ENCODE measurements at regions not wholly inside any gene's neighbourhood (a gene's known extent, or its start where the extent isn't known, plus 50 kb on each side); places are given as distances from the start of the nearest gene placed in this dataset.

DNA sequence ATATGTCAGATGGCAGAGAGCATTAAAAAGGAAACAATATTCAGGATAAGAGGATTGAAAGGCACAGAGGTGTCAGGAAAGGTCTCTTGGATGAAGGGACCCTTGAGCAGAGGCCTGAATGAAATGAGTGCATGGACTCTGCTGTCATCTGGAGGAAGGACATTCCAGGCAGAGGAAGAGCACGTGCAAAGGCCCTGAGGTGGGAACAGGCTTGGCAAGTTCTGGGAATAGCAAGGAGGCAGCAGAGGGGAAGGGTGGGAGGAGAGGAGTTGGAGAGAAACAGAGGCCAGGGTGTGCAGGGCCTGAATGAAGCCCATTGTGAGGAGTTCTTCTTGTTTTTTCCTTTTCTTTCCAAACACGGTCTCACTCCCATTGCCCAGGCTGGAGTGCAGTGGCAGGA, 59.0 kb upstream of the RUNX3 start (continued):
- TF ChIP-seq MXI1 (conservative IDR thresholded peaks at IDR 0.05; ENCODE audit: poor library complexity, severe bottlenecking) (no peak), RAD21 (conservative IDR thresholded peaks at IDR 0.05) (no peak)

DNA sequence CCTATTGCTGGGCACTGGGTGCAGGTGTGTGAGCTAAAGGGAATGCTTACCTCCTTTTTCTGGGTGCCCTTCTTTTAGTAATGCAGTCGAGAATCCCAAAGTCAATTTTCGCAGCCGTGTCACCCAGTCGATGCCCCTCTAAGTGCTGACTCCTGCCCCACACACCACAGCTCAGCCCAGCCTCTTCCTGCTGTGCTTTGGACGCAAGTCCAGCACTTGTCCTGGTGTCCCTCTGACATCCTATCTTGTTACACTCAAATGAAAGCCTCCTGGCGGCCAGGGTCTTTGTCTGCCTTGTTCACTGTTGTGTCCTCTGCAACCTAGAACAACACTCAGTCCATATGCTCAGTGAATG, 58.5 kb upstream of the RUNX3 start:
- Histone ChIP-seq H3K36me3 (ENCODE audit: insufficient read depth, low read length) (no peaks in the 10 kb centered on the region), H3K9me3 (ENCODE audit: low read length) (no peaks in the 10 kb centered on the region), H3K9ac (ENCODE audit: low read length) (no peak overlapping the region), H4K20me1 (ENCODE audit: insufficient read depth) (no peaks in the 10 kb centered on the region), H2AFZ (ENCODE audit: low read depth, low read length) (no peak overlapping the region), H3K79me2 (replicated peaks; ENCODE audit: insufficient read depth, low read length) (no peaks in the 10 kb centered on the region), H3F3A (ENCODE audit: insufficient read depth, low read length, poor library complexity, severe bottlenecking) (no peaks in the 10 kb centered on the region), H3K27me3 (ENCODE audit: insufficient read depth, low read depth, low read length) (no peaks in the 10 kb centered on the region), H3K9me2 (ENCODE audit: insufficient read depth, low read length) (no peaks in the 10 kb centered on the region), H3K4me3 (ENCODE audit: low read length) (no peak overlapping the region), H3K27ac (ENCODE audit: low read length) (no peak overlapping the region), H3K4me2 (ENCODE audit: low read length) (no peak overlapping the region)
- no peak for TF ChIP-seq RAD21 (conservative IDR thresholded peaks at IDR 0.05)
- TF ChIP-seq MXI1 (conservative IDR thresholded peaks at IDR 0.05; ENCODE audit: poor library complexity, severe bottlenecking), result no peak
- TF ChIP-seq SMC3 (conservative IDR thresholded peaks at IDR 0.05; ENCODE audit: poor library complexity), result no peak
- no peak for TF ChIP-seq EP300 (conservative IDR thresholded peaks at IDR 0.05; ENCODE audit: poor library complexity, severe bottlenecking)
- TF ChIP-seq POLR2AphosphoS5 (IDR thresholded peaks at IDR 0.05), result no peak
- TF ChIP-seq, protein P1, sequence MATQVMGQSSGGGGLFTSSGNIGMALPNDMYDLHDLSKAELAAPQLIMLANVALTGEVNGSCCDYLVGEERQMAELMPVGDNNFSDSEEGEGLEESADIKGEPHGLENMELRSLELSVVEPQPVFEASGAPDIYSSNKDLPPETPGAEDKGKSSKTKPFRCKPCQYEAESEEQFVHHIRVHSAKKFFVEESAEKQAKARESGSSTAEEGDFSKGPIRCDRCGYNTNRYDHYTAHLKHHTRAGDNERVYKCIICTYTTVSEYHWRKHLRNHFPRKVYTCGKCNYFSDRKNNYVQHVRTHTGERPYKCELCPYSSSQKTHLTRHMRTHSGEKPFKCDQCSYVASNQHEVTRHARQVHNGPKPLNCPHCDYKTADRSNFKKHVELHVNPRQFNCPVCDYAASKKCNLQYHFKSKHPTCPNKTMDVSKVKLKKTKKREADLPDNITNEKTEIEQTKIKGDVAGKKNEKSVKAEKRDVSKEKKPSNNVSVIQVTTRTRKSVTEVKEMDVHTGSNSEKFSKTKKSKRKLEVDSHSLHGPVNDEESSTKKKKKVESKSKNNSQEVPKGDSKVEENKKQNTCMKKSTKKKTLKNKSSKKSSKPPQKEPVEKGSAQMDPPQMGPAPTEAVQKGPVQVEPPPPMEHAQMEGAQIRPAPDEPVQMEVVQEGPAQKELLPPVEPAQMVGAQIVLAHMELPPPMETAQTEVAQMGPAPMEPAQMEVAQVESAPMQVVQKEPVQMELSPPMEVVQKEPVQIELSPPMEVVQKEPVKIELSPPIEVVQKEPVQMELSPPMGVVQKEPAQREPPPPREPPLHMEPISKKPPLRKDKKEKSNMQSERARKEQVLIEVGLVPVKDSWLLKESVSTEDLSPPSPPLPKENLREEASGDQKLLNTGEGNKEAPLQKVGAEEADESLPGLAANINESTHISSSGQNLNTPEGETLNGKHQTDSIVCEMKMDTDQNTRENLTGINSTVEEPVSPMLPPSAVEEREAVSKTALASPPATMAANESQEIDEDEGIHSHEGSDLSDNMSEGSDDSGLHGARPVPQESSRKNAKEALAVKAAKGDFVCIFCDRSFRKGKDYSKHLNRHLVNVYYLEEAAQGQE (IDR thresholded peaks at IDR 0.05; ENCODE audit: borderline replicate concordance), result no peak
- TF ChIP-seq TAF1 (IDR thresholded peaks at IDR 0.05; ENCODE audit: low read depth), result no peak
- TF ChIP-seq, protein P2, sequence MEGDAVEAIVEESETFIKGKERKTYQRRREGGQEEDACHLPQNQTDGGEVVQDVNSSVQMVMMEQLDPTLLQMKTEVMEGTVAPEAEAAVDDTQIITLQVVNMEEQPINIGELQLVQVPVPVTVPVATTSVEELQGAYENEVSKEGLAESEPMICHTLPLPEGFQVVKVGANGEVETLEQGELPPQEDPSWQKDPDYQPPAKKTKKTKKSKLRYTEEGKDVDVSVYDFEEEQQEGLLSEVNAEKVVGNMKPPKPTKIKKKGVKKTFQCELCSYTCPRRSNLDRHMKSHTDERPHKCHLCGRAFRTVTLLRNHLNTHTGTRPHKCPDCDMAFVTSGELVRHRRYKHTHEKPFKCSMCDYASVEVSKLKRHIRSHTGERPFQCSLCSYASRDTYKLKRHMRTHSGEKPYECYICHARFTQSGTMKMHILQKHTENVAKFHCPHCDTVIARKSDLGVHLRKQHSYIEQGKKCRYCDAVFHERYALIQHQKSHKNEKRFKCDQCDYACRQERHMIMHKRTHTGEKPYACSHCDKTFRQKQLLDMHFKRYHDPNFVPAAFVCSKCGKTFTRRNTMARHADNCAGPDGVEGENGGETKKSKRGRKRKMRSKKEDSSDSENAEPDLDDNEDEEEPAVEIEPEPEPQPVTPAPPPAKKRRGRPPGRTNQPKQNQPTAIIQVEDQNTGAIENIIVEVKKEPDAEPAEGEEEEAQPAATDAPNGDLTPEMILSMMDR (IDR thresholded peaks at IDR 0.05; ENCODE audit: poor library complexity, severe bottlenecking), result no peak
- TF ChIP-seq EZH2 (IDR thresholded peaks at IDR 0.05; ENCODE audit: borderline replicate concordance, insufficient read depth, low read length, poor library complexity, severe bottlenecking), result no peak

DNA sequence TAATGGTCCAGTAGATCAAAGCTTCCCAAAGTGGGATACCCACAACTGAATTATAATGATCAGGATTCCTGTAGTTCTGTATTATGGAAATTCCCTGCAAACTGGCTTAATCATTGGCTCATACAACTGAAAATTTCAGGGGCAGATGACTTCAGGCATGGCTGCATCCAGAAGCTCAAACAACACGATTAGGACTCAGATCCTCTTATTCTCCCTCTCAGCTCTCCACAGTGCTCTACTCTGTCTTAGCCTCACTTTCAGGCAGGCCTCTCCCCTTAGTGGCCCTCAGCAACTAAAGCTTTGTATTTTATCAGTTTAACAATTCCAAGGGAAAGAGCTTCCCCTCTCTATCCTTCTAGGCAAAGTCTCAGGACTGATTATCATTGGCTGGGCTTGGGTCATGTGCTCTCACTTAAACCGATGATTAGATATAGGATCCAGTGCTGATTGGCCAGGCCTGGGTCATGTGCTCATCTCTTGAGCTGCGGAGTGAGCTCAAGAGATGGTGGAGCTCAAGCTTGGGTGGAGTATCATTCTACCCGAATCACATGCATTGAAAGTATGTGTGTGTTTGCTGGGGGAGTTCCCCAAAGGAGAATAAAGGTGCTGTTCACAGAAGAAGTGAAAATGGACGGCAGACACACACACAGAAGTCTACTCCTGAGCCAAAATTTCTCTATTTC, 57.9 kb upstream of the RUNX3 start:
- H3K9me2 ChIP-seq (ENCODE audit: insufficient read depth, low read length), result no peaks in the 10 kb centered on the region
- no peaks in the 10 kb centered on the region for H3K36me3 ChIP-seq (ENCODE audit: insufficient read depth, low read length)
- no peak overlapping the region for H3K4me2 ChIP-seq (ENCODE audit: low read length)
- no peaks in the 10 kb centered on the region for H4K20me1 ChIP-seq (ENCODE audit: insufficient read depth)
- no peak overlapping the region for H2AFZ ChIP-seq (ENCODE audit: low read depth, low read length)
- H3K9ac ChIP-seq (ENCODE audit: low read length), result no peak overlapping the region
- H3K79me2 ChIP-seq (replicated peaks; ENCODE audit: insufficient read depth, low read length), result no peaks in the 10 kb centered on the region
- H3K27ac ChIP-seq (ENCODE audit: low read length), result no peak overlapping the region
- H3K9me3 ChIP-seq (ENCODE audit: low read length), result no peaks in the 10 kb centered on the region
- no peak overlapping the region for H3K4me3 ChIP-seq (ENCODE audit: low read length)
- H3F3A ChIP-seq (ENCODE audit: insufficient read depth, low read length, poor library complexity, severe bottlenecking), result no peaks in the 10 kb centered on the region
- TF ChIP-seq POLR2AphosphoS5 (IDR thresholded peaks at IDR 0.05), result no peak
- TF ChIP-seq EP300 (conservative IDR thresholded peaks at IDR 0.05; ENCODE audit: poor library complexity, severe bottlenecking), result no peak
- TF ChIP-seq EZH2 (IDR thresholded peaks at IDR 0.05; ENCODE audit: borderline replicate concordance, insufficient read depth, low read length, poor library complexity, severe bottlenecking), result no peak
- TF ChIP-seq MXI1 (conservative IDR thresholded peaks at IDR 0.05; ENCODE audit: poor library complexity, severe bottlenecking), result no peak
- TF ChIP-seq, protein P2 (IDR thresholded peaks at IDR 0.05; ENCODE audit: poor library complexity, severe bottlenecking), result no peak
- TF ChIP-seq, protein P1 (IDR thresholded peaks at IDR 0.05; ENCODE audit: borderline replicate concordance), result no peak
- TF ChIP-seq TAF1 (IDR thresholded peaks at IDR 0.05; ENCODE audit: low read depth), result no peak
- no peak for TF ChIP-seq RAD21 (conservative IDR thresholded peaks at IDR 0.05)
- TF ChIP-seq SMC3 (conservative IDR thresholded peaks at IDR 0.05; ENCODE audit: poor library complexity), result no peak
- no peaks in the 10 kb centered on the region for H3K27me3 ChIP-seq (ENCODE audit: insufficient read depth, low read depth, low read length)
